Trophoblast cell (in vitro differentiated cells and primary cell): ENCODE measurements at regions not wholly inside any gene's neighbourhood (a gene's known extent, or its start where the extent isn't known, plus 50 kb on each side); places are given as distances from the start of the nearest gene placed in this dataset.
A peak's percentile ranks its signal among the peaks of the same experiment; 100 is the strongest.

Source experiments
- DNase-seq, 2 donors: peaks; one replicate each; pipeline ENCODE4 v3.0.0-alpha.2; 2016
- H2AFZ ChIP-seq: 2 replicates; pipeline ENCODE4 v1.6.1; 2013; ENCODE audit warnings: low read length, moderate library complexity, mild to moderate bottlenecking; ENCODE audit not compliant: insufficient read depth, poor library complexity
- H2AK5ac ChIP-seq: 2 replicates; pipeline ENCODE4 v1.6.1; 2013; ENCODE audit warnings: mild to moderate bottlenecking, low read length
- H2BK120ac ChIP-seq: 2 replicates; pipeline ENCODE4 v1.6.1; 2013; ENCODE audit warnings: low read length, mild to moderate bottlenecking, moderate library complexity; ENCODE audit not compliant: insufficient read depth, poor library complexity
- H2BK12ac ChIP-seq: 2 replicates; pipeline ENCODE4 v1.6.1; 2013; ENCODE audit warnings: mild to moderate bottlenecking, low read length, moderate library complexity
- H2BK5ac ChIP-seq: 2 replicates; pipeline ENCODE4 v1.6.1; 2013; ENCODE audit warnings: low read length, low read depth, moderate library complexity, mild to moderate bottlenecking; ENCODE audit not compliant: poor library complexity
- H3K14ac ChIP-seq: 2 replicates; pipeline ENCODE4 v1.6.1; 2013; ENCODE audit warnings: mild to moderate bottlenecking, low read length
- H3K18ac ChIP-seq: 2 replicates; pipeline ENCODE4 v1.6.1; 2013; ENCODE audit warnings: mild to moderate bottlenecking, low read length
- H3K23ac ChIP-seq: 2 replicates; pipeline ENCODE4 v1.6.1; 2013; ENCODE audit warnings: low read length
- H3K27ac ChIP-seq: 2 replicates; pipeline ENCODE4 v1.5.1; 2013; ENCODE audit warnings: low read depth, mild to moderate bottlenecking, inconsistent platforms, low read length, moderate library complexity
- H3K27me3 ChIP-seq: 2 replicates; pipeline ENCODE4 v1.6.1; 2013; ENCODE audit warnings: inconsistent platforms, mild to moderate bottlenecking, low read length, moderate library complexity; ENCODE audit not compliant: insufficient read depth
- H3K36me3 ChIP-seq, 2 experiments: 1 replicate in 1 of 2; 2 replicates in 1 of 2; pipeline ENCODE4 v1.6.1; 2013; ENCODE audit warnings: low read length in 2 of 2, mild to moderate bottlenecking in 2 of 2, moderate library complexity in 1 of 2; ENCODE audit not compliant: insufficient read depth in 2 of 2, control insufficient read depth in 1 of 2
- H3K4ac ChIP-seq: 2 replicates; pipeline ENCODE4 v1.6.1; 2013; ENCODE audit warnings: low read depth, mild to moderate bottlenecking, low read length, moderate library complexity
- H3K4me1 ChIP-seq, 2 experiments: 1 replicate in 1 of 2; 2 replicates in 1 of 2; pipeline ENCODE4 v1.6.1; 2013; ENCODE audit warnings: low read length in 2 of 2, mild to moderate bottlenecking in 2 of 2, moderate library complexity in 1 of 2; ENCODE audit not compliant: insufficient read depth in 2 of 2, control insufficient read depth in 1 of 2
- H3K4me2 ChIP-seq: 2 replicates; pipeline ENCODE4 v1.6.1; 2013; ENCODE audit warnings: inconsistent platforms, mild to moderate bottlenecking, low read length, moderate library complexity
- H3K4me3 ChIP-seq: 2 replicates; pipeline ENCODE4 v1.5.1; 2013; ENCODE audit warnings: mild to moderate bottlenecking, low read depth, low read length, inconsistent platforms
- H3K79me1 ChIP-seq: one replicate; pipeline ENCODE4 v1.6.1; 2013; ENCODE audit warnings: low read length
- H3K79me2 ChIP-seq: 2 replicates; pipeline ENCODE4 v1.6.1; 2013; ENCODE audit warnings: low read length, mild to moderate bottlenecking; ENCODE audit not compliant: control insufficient read depth, insufficient read depth, poor library complexity
- H3K9ac ChIP-seq: 2 replicates; pipeline ENCODE4 v1.6.1; 2013; ENCODE audit warnings: mild to moderate bottlenecking, low read length
- H3K9me3 ChIP-seq: 2 replicates; pipeline ENCODE4 v1.6.1; 2013; ENCODE audit warnings: low read depth, mild to moderate bottlenecking, control low read depth, inconsistent platforms, low read length; ENCODE audit not compliant: insufficient read depth
- H4K12ac ChIP-seq: 2 replicates; pipeline ENCODE4 v1.6.1; 2013; ENCODE audit warnings: low read depth, mild to moderate bottlenecking, low read length, moderate library complexity
- H4K8ac ChIP-seq: 2 replicates; pipeline ENCODE4 v1.6.1; 2013; ENCODE audit warnings: low read depth, mild to moderate bottlenecking, low read length, moderate library complexity
- H4K91ac ChIP-seq: one replicate; pipeline ENCODE4 v1.6.1; 2013; ENCODE audit warnings: low read depth, mild to moderate bottlenecking, low read length, moderate library complexity
- WGBS: extraction: QIAGEN DNeasy Blood & Tissue Kit; methylation state at CpG from one replicate; pipeline ENCODE4 v1.1.7; 2013; ENCODE audit warnings: missing lambda C conversion rate; ENCODE audit not compliant: insufficient read length, insufficient coverage; ENCODE audit errors: extremely low coverage; 5-methylcytosine and 5-hydroxymethylcytosine counted together

- Histone ChIP-seq H3K4ac (no peak overlapping the region), H2BK120ac (no peak overlapping the region), H3K14ac (no peak overlapping the region), H3K9ac (no peak overlapping the region), H3K27ac (no peak overlapping the region), H4K8ac (no peak overlapping the region), H3K79me1 (no peaks in the 10 kb centered on the region), H2AK5ac (no peak overlapping the region), H2BK5ac (no peak overlapping the region), H2AFZ (no peak overlapping the region), H3K23ac (no peak overlapping the region), H3K4me3 (no peak overlapping the region), H3K18ac (no peak overlapping the region), H3K9me3 (no peaks in the 10 kb centered on the region), H3K36me3 (no peaks in the 10 kb centered on the region), H3K4me2 (no peak overlapping the region), H3K4me1 (no peaks in the 10 kb centered on the region), H3K79me2 (no peaks in the 10 kb centered on the region), H2BK12ac (no peak overlapping the region), H4K91ac (no peak overlapping the region), H4K12ac (no peak overlapping the region), H3K27me3 (no peaks in the 10 kb centered on the region)
- no CpG with 5 or more reads among the region's 3 CpGs for WGBS
- no peak for DNase-seq
Observed at GRCh38 chr4:173793937-173794510, 264.0 kb upstream of the HAND2 start.

DNA sequence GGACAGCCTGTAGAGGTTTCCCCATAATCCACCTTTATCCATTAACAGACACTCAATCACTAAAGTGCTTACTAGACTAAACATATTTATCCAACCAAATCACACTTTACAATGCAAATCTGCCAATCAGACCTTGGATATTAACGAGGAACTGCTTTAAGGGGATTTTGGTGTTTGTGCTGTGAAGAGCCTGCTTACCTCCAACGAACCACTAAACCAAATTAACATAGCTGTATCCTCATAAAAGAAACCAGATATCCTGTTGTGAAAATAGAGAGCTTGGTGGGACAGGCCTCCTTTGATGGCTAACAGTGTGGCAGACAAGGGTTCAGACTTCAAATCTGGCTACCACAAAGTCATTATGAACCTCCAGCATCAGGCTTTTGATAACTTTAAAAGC is 252.6 kb upstream of the HAND2 start:
- H4K12ac ChIP-seq: no peak overlapping the region
- no peaks in the 10 kb centered on the region for H3K79me2 ChIP-seq
- no peak overlapping the region for H3K23ac ChIP-seq
- H3K9ac ChIP-seq: no peak overlapping the region
- no peak overlapping the region for H3K18ac ChIP-seq
- no peak overlapping the region for H2AFZ ChIP-seq
- DNase-seq: no peak
- H2BK12ac ChIP-seq: no peak overlapping the region
- no peak overlapping the region for H3K4me3 ChIP-seq
- H2AK5ac ChIP-seq: no peak overlapping the region
- no peaks in the 10 kb centered on the region for H3K27me3 ChIP-seq
- no peak overlapping the region for H4K91ac ChIP-seq
- H3K4me1 ChIP-seq: no peaks in the 10 kb centered on the region
- H3K9me3 ChIP-seq: peaks cover 4% of the 10 kb centered on the region
- no peak overlapping the region for H3K27ac ChIP-seq
- no peak overlapping the region for H3K14ac ChIP-seq
- H3K4me2 ChIP-seq: no peak overlapping the region
- no peak overlapping the region for H2BK5ac ChIP-seq
- WGBS: no CpG with 5 or more reads among the region's 2 CpGs
- H4K8ac ChIP-seq: no peak overlapping the region
- H3K36me3 ChIP-seq: no peaks in the 10 kb centered on the region
- no peaks in the 10 kb centered on the region for H3K79me1 ChIP-seq
- no peak overlapping the region for H3K4ac ChIP-seq
- H2BK120ac ChIP-seq: no peak overlapping the region

DNA sequence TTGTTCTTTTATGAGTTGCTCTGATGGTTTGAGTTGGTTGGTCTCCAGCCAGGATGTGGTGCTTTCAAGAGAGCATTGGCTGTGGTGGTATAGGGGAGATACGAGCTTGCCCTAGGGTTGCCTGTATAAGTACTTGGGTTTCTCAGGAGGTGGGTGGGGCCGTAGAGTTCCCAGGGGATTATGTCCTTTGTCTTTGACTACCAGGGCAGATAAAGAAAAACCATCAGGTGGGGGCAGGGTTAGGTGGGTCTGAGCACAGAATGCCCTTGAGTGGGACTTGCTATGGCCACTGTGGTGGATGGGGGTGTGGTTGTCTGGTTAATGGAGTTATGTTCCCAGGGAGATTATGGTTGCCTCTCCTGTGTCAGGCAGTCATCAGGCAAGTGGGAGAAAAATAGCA is 247.9 kb upstream of the HAND2 start:
- Histone ChIP-seq H3K23ac (no peak overlapping the region), H3K18ac (no peak overlapping the region), H3K14ac (no peak overlapping the region), H3K79me1 (no peaks in the 10 kb centered on the region), H3K4me2 (no peak overlapping the region), H3K36me3 (no peaks in the 10 kb centered on the region), H3K27me3 (no peaks in the 10 kb centered on the region), H3K79me2 (no peaks in the 10 kb centered on the region), H3K4me3 (no peak overlapping the region), H2BK5ac (no peak overlapping the region), H3K9me3 (no peaks in the 10 kb centered on the region), H3K9ac (no peak overlapping the region), H2AK5ac (no peak overlapping the region), H3K4ac (no peak overlapping the region), H3K4me1 (no peaks in the 10 kb centered on the region), H4K8ac (no peak overlapping the region), H2BK120ac (no peak overlapping the region), H4K12ac (no peak overlapping the region), H4K91ac (no peak overlapping the region), H3K27ac (no peak overlapping the region), H2AFZ (no peak overlapping the region), H2BK12ac (no peak overlapping the region)
- no peak for DNase-seq
- WGBS: no CpG with 5 or more reads among the region's 2 CpGs

GRCh38 chr4:173777421-173777820 is 247.4 kb upstream of the HAND2 start:
- Histone ChIP-seq H2BK5ac (no peak overlapping the region), H3K4ac (no peak overlapping the region), H2AFZ (no peak overlapping the region), H3K14ac (no peak overlapping the region), H4K8ac (no peak overlapping the region), H4K91ac (no peak overlapping the region), H3K9ac (no peak overlapping the region), H3K4me3 (no peak overlapping the region), H3K27ac (no peak overlapping the region), H3K4me1 (no peaks in the 10 kb centered on the region), H3K27me3 (no peaks in the 10 kb centered on the region), H3K23ac (no peak overlapping the region), H3K36me3 (no peaks in the 10 kb centered on the region), H3K79me2 (no peaks in the 10 kb centered on the region), H4K12ac (no peak overlapping the region), H2BK120ac (no peak overlapping the region), H2BK12ac (no peak overlapping the region), H2AK5ac (no peak overlapping the region), H3K9me3 (no peaks in the 10 kb centered on the region), H3K4me2 (no peak overlapping the region), H3K79me1 (no peaks in the 10 kb centered on the region), H3K18ac (no peak overlapping the region)
- no CpG with 5 or more reads among the region's 4 CpGs for WGBS
- DNase-seq: peak; percentile 7 to 39
